SK-N-SH treated with all-trans-retinoic acid at 6 μM for 48 hours (cell line): ENCODE measurements at regions not wholly inside any gene's neighbourhood (a gene's known extent, or its start where the extent isn't known, plus 50 kb on each side); places are given as distances from the start of the nearest gene placed in this dataset.

Source experiments
- ARNTL ChIP-seq: fragments of 450-650 bp; formaldehyde crosslinking; IDR thresholded peaks from 2 replicates; pipeline ENCODE4 v1.5.0; 2020; ENCODE audit warnings: low read depth, mild to moderate bottlenecking, moderate library complexity, borderline replicate concordance
- ESRRG ChIP-seq: fragments of 250-450 bp; sonication (Bioruptor Pico); IDR thresholded peaks from 2 replicates; pipeline ENCODE4 v1.6.1; 2021; ENCODE audit warnings: mild to moderate bottlenecking
- OSR1 ChIP-seq: fragments of 250-450 bp; sonication (Bioruptor Pico); IDR thresholded peaks from 2 replicates; pipeline ENCODE4 v1.8.0; 2022; ENCODE audit warnings: moderate library complexity, mild to moderate bottlenecking, inconsistent platforms
- RARB ChIP-seq: fragments of 250-450 bp; sonication (Bioruptor Pico); IDR thresholded peaks from 2 replicates; pipeline ENCODE4 v1.8.0; 2021; ENCODE audit warnings: mild to moderate bottlenecking, moderate library complexity
- SNAI2 ChIP-seq: fragments of 250-450 bp; sonication (Bioruptor Pico); IDR thresholded peaks from 2 replicates; pipeline ENCODE4 v1.5.0; 2020; ENCODE audit warnings: mild to moderate bottlenecking, moderate library complexity
- TCF4 ChIP-seq: fragments of 250-450 bp; sonication (Bioruptor Pico); IDR thresholded peaks from 2 replicates; pipeline ENCODE4 v1.8.0; 2021; ENCODE audit warnings: mild to moderate bottlenecking, moderate library complexity, borderline replicate concordance
- ZC3H10 ChIP-seq: fragments of 250-450 bp; sonication (Bioruptor Pico); IDR thresholded peaks from 2 replicates; pipeline ENCODE4 v1.5.1; 2021; ENCODE audit warnings: mild to moderate bottlenecking, moderate library complexity
- ZNF70 ChIP-seq: fragments of 450-650 bp; formaldehyde crosslinking; IDR thresholded peaks from 2 replicates; pipeline ENCODE4 v1.5.0; 2020; ENCODE audit warnings: mild to moderate bottlenecking, moderate library complexity
- TF ChIP-seq, protein P1 (sequence below): fragments of 250-450 bp; sonication (Bioruptor Pico); IDR thresholded peaks from 2 replicates; pipeline ENCODE4 v1.5.1; 2021; ENCODE audit warnings: mild to moderate bottlenecking, moderate library complexity
- TF ChIP-seq, protein P2 (sequence below): fragments of 250-450 bp; sonication (Bioruptor Pico); IDR thresholded peaks from 2 replicates; pipeline ENCODE4 v1.5.1; 2020; ENCODE audit warnings: low read depth, mild to moderate bottlenecking, moderate library complexity
- TF ChIP-seq, protein P3 (sequence below): fragments of 250-450 bp; sonication (Bioruptor Pico); IDR thresholded peaks from 2 replicates; pipeline ENCODE4 v1.8.0; 2020; ENCODE audit warnings: mild to moderate bottlenecking, moderate library complexity, borderline replicate concordance

DNA sequence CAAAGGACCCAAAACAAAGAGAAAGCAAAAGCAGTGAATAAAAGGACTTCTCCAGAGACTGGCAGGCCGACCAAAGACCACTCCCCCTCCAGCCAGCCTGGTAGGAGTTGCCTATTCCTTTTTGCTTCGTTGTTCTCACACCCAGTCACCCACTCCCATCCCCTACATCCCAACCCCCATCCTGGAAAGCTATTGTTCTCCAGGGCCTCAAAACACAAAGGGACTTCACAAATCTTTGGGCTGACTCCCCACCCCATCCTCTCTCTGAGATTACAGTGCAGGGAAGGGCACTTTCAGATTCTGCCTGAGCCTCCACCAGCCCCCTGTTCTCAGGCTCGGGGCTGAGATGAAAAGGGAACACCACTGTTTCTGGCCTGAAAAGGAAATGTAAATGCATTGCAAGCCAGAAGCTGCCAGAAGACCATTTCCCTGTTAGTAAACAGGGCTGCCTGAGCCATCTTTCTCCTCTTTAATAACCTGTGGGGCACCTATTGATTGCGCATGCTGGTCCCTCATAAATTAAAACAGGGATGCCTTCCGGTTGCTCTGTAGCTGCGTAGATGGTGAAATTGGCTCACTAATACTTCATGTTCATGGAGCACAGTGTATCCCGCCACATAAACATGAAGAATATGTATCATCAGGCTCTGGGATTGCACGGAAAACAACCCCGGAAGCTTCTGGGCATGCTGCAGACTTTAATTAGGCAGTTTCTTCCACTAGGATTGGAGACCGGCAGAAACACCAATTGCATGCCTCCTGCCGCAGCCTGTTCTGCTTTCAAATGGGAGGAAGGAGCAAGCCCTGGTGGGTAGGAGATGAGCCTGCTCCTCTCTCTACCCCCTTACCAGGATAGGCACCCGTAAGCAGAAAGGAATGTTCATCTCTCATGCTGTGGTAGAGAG, 130.3 kb upstream of the FUT8 start:
- TF ChIP-seq, protein P1, sequence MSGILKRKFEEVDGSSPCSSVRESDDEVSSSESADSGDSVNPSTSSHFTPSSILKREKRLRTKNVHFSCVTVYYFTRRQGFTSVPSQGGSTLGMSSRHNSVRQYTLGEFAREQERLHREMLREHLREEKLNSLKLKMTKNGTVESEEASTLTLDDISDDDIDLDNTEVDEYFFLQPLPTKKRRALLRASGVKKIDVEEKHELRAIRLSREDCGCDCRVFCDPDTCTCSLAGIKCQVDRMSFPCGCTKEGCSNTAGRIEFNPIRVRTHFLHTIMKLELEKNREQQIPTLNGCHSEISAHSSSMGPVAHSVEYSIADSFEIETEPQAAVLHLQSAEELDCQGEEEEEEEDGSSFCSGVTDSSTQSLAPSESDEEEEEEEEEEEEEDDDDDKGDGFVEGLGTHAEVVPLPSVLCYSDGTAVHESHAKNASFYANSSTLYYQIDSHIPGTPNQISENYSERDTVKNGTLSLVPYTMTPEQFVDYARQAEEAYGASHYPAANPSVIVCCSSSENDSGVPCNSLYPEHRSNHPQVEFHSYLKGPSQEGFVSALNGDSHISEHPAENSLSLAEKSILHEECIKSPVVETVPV: no peak
- TF ChIP-seq OSR1 (no peak), ZC3H10 (CRISPR knock-in tag) (no peak), ZNF70 (CRISPR knock-in tag) (no peak), RARB (CRISPR knock-in tag) (no peak), TCF4 (CRISPR knock-in tag) (no peak), SNAI2 (CRISPR knock-in tag) (no peak), ESRRG (no peak), ARNTL (CRISPR knock-in tag) (no peak)
- TF ChIP-seq, protein P2, sequence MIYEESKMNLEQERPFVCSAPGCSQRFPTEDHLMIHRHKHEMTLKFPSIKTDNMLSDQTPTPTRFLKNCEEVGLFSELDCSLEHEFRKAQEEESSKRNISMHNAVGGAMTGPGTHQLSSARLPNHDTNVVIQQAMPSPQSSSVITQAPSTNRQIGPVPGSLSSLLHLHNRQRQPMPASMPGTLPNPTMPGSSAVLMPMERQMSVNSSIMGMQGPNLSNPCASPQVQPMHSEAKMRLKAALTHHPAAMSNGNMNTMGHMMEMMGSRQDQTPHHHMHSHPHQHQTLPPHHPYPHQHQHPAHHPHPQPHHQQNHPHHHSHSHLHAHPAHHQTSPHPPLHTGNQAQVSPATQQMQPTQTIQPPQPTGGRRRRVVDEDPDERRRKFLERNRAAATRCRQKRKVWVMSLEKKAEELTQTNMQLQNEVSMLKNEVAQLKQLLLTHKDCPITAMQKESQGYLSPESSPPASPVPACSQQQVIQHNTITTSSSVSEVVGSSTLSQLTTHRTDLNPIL (CRISPR knock-in tag): no peak
- TF ChIP-seq, protein P3, sequence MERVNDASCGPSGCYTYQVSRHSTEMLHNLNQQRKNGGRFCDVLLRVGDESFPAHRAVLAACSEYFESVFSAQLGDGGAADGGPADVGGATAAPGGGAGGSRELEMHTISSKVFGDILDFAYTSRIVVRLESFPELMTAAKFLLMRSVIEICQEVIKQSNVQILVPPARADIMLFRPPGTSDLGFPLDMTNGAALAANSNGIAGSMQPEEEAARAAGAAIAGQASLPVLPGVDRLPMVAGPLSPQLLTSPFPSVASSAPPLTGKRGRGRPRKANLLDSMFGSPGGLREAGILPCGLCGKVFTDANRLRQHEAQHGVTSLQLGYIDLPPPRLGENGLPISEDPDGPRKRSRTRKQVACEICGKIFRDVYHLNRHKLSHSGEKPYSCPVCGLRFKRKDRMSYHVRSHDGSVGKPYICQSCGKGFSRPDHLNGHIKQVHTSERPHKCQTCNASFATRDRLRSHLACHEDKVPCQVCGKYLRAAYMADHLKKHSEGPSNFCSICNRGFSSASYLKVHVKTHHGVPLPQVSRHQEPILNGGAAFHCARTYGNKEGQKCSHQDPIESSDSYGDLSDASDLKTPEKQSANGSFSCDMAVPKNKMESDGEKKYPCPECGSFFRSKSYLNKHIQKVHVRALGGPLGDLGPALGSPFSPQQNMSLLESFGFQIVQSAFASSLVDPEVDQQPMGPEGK (CRISPR knock-in tag): no peak
